ENCODE measurements at regions not wholly inside any gene's neighbourhood (a gene's known extent, or its start where the extent isn't known, plus 50 kb on each side); places are given as distances from the start of the nearest gene placed in this dataset.
A peak's percentile ranks its signal among the peaks of the same experiment; 100 is the strongest.

- DNase-seq, result no peak
- no peak overlapping the region for H3K4me3 ChIP-seq (ENCODE audit: low read depth in 1 of 3, low read length in 3 of 3)
Measured at GRCh38 chr2:163828771-163829170, 93.0 kb upstream of the FIGN start.

GRCh38 chr2:163822033-163822432, 86.2 kb upstream of the FIGN start:
- Histone ChIP-seq H3K9me3 (ENCODE audit: control insufficient read depth in 2 of 2, insufficient read depth in 1 of 2, low read depth in 1 of 2, low read length in 1 of 2) (no peaks in the 10 kb centered on the region), H3K36me3 (ENCODE audit: control insufficient read depth in 3 of 3, insufficient read depth in 2 of 3, low read depth in 1 of 3, low read length in 3 of 3) (no peaks in the 10 kb centered on the region), H3K27ac (ENCODE audit: low read depth in 1 of 3, low read length in 2 of 3) (no peak overlapping the region), H3K4me3 (ENCODE audit: low read depth in 1 of 3, low read length in 3 of 3) (no peak overlapping the region), H3K4me1 (ENCODE audit: control insufficient read depth in 3 of 3, insufficient read depth in 2 of 3, low read depth in 1 of 3, low read length in 2 of 3) (no peaks in the 10 kb centered on the region), H3K27me3 (ENCODE audit: control insufficient read depth in 3 of 3, insufficient read depth in 3 of 3, low read length in 3 of 3) (no peaks in the 10 kb centered on the region)
- FAIRE-seq (no peak), DNase-seq (no peak)

More at GRCh38 chr2:163828771-163829170, 93.0 kb upstream of the FIGN start:
- WGBS, 3 donors, result 43 to 75% (median 51%) methylated on average over 3 of the region's 3 CpGs
- FAIRE-seq, result no peak
- Histone ChIP-seq H3K36me3 (ENCODE audit: control insufficient read depth in 3 of 3, insufficient read depth in 2 of 3, low read depth in 1 of 3, low read length in 3 of 3) (no peaks in the 10 kb centered on the region), H3K27me3 (ENCODE audit: control insufficient read depth in 3 of 3, insufficient read depth in 3 of 3, low read length in 3 of 3) (no peaks in the 10 kb centered on the region), H3K4me1 (ENCODE audit: control insufficient read depth in 3 of 3, insufficient read depth in 2 of 3, low read depth in 1 of 3, low read length in 2 of 3) (no peaks in the 10 kb centered on the region), H3K27ac (ENCODE audit: low read depth in 1 of 3, low read length in 2 of 3) (no peak overlapping the region), H3K9me3 (ENCODE audit: control insufficient read depth in 2 of 2, insufficient read depth in 1 of 2, low read depth in 1 of 2, low read length in 1 of 2) (peaks cover 0 to 3% of the 10 kb centered on the region in 2 donors)

GRCh38 chr2:163812926-163813520, 77.2 kb upstream of the FIGN start:
- H3K4me3 ChIP-seq (ENCODE audit: low read depth in 1 of 3, low read length in 3 of 3), result no peak overlapping the region
- no peaks in the 10 kb centered on the region for H3K27me3 ChIP-seq (ENCODE audit: control insufficient read depth in 3 of 3, insufficient read depth in 3 of 3, low read length in 3 of 3)
- no peak overlapping the region for H3K27ac ChIP-seq (ENCODE audit: low read depth in 1 of 3, low read length in 2 of 3)
- no peaks in the 10 kb centered on the region for H3K36me3 ChIP-seq (ENCODE audit: control insufficient read depth in 3 of 3, insufficient read depth in 2 of 3, low read depth in 1 of 3, low read length in 3 of 3)
- 60 to 74% (median 64%) methylated on average over 1 of the region's 1 CpG for WGBS, 3 donors
- H3K4me1 ChIP-seq (ENCODE audit: control insufficient read depth in 3 of 3, insufficient read depth in 2 of 3, low read depth in 1 of 3, low read length in 2 of 3), result no peaks in the 10 kb centered on the region
- FAIRE-seq (no peak), DNase-seq (no peak)
- no peaks in the 10 kb centered on the region for H3K9me3 ChIP-seq (ENCODE audit: control insufficient read depth in 2 of 2, insufficient read depth in 1 of 2, low read depth in 1 of 2, low read length in 1 of 2)

GRCh38 chr2:163808406-163808805, 72.6 kb upstream of the FIGN start:
- H3K4me3 ChIP-seq (ENCODE audit: low read depth in 1 of 3, low read length in 3 of 3), result no peak overlapping the region
- no peak for DNase-seq
- H3K27me3 ChIP-seq (ENCODE audit: control insufficient read depth in 3 of 3, insufficient read depth in 3 of 3, low read length in 3 of 3), result no peaks in the 10 kb centered on the region
- H3K36me3 ChIP-seq (ENCODE audit: control insufficient read depth in 3 of 3, insufficient read depth in 2 of 3, low read depth in 1 of 3, low read length in 3 of 3), result no peaks in the 10 kb centered on the region
- no peak for FAIRE-seq
- no peak overlapping the region for H3K27ac ChIP-seq (ENCODE audit: low read depth in 1 of 3, low read length in 2 of 3)
- no peaks in the 10 kb centered on the region for H3K9me3 ChIP-seq (ENCODE audit: control insufficient read depth in 2 of 2, insufficient read depth in 1 of 2, low read depth in 1 of 2, low read length in 1 of 2)
- WGBS, 3 donors, result 81 to 88% (median 85%) methylated on average over 2 of the region's 2 CpGs
- H3K4me1 ChIP-seq (ENCODE audit: control insufficient read depth in 3 of 3, insufficient read depth in 2 of 3, low read depth in 1 of 3, low read length in 2 of 3), result no peaks in the 10 kb centered on the region

- no peak for FAIRE-seq
- no peak overlapping the region for H3K4me3 ChIP-seq (ENCODE audit: low read depth in 1 of 3, low read length in 3 of 3)
- no peaks in the 10 kb centered on the region for H3K9me3 ChIP-seq (ENCODE audit: control insufficient read depth in 2 of 2, insufficient read depth in 1 of 2, low read depth in 1 of 2, low read length in 1 of 2)
- H3K36me3 ChIP-seq (ENCODE audit: control insufficient read depth in 3 of 3, insufficient read depth in 2 of 3, low read depth in 1 of 3, low read length in 3 of 3), result no peaks in the 10 kb centered on the region
- H3K27ac ChIP-seq (ENCODE audit: low read depth in 1 of 3, low read length in 2 of 3), result no peak overlapping the region
- WGBS, 3 donors, result 80 to 88% (median 80%) methylated on average over 3 of the region's 3 CpGs
- DNase-seq, result no peak
- no peaks in the 10 kb centered on the region for H3K4me1 ChIP-seq (ENCODE audit: control insufficient read depth in 3 of 3, insufficient read depth in 2 of 3, low read depth in 1 of 3, low read length in 2 of 3)
- H3K27me3 ChIP-seq (ENCODE audit: control insufficient read depth in 3 of 3, insufficient read depth in 3 of 3, low read length in 3 of 3), result no peaks in the 10 kb centered on the region
Measured at GRCh38 chr2:163802284-163802683, 66.5 kb upstream of the FIGN start.

- Histone ChIP-seq H3K9me3 (ENCODE audit: control insufficient read depth in 2 of 2, insufficient read depth in 1 of 2, low read depth in 1 of 2, low read length in 1 of 2) (no peaks in the 10 kb centered on the region), H3K27me3 (ENCODE audit: control insufficient read depth in 3 of 3, insufficient read depth in 3 of 3, low read length in 3 of 3) (no peaks in the 10 kb centered on the region), H3K4me1 (ENCODE audit: control insufficient read depth in 3 of 3, insufficient read depth in 2 of 3, low read depth in 1 of 3, low read length in 2 of 3) (no peaks in the 10 kb centered on the region), H3K36me3 (ENCODE audit: control insufficient read depth in 3 of 3, insufficient read depth in 2 of 3, low read depth in 1 of 3, low read length in 3 of 3) (no peaks in the 10 kb centered on the region), H3K4me3 (ENCODE audit: low read depth in 1 of 3, low read length in 3 of 3) (no peak overlapping the region), H3K27ac (ENCODE audit: low read depth in 1 of 3, low read length in 2 of 3) (no peak overlapping the region)
- FAIRE-seq (no peak), DNase-seq (no peak)
- 71 to 82% (median 80%) methylated on average over 2 of the region's 2 CpGs for WGBS, 3 donors
Measured at GRCh38 chr2:163801486-163801885, 65.7 kb upstream of the FIGN start.

- H3K9me3 ChIP-seq (ENCODE audit: control insufficient read depth in 2 of 2, insufficient read depth in 1 of 2, low read depth in 1 of 2, low read length in 1 of 2), result no peaks in the 10 kb centered on the region
- H3K4me3 ChIP-seq (ENCODE audit: low read depth in 1 of 3, low read length in 3 of 3), result no peak overlapping the region
- FAIRE-seq (no peak), DNase-seq (peak in 1 of 2 donors; percentile 11)
- H3K27me3 ChIP-seq (ENCODE audit: control insufficient read depth in 3 of 3, insufficient read depth in 3 of 3, low read length in 3 of 3), result no peaks in the 10 kb centered on the region
- H3K4me1 ChIP-seq (ENCODE audit: control insufficient read depth in 3 of 3, insufficient read depth in 2 of 3, low read depth in 1 of 3, low read length in 2 of 3), result no peaks in the 10 kb centered on the region
- H3K27ac ChIP-seq (ENCODE audit: low read depth in 1 of 3, low read length in 2 of 3), result no peak overlapping the region
- 25 to 54% (median 43%) methylated on average over 3 of the region's 3 CpGs for WGBS, 3 donors
- no peaks in the 10 kb centered on the region for H3K36me3 ChIP-seq (ENCODE audit: control insufficient read depth in 3 of 3, insufficient read depth in 2 of 3, low read depth in 1 of 3, low read length in 3 of 3)
Measured at GRCh38 chr2:163800951-163801381, 65.2 kb upstream of the FIGN start.

GRCh38 chr2:163799807-163800206, 64.0 kb upstream of the FIGN start:
- no peak for FAIRE-seq

GRCh38 chr2:163794635-163795034, 58.8 kb upstream of the FIGN start:
- Histone ChIP-seq H3K9me3 (ENCODE audit: control insufficient read depth in 2 of 2, insufficient read depth in 1 of 2, low read depth in 1 of 2, low read length in 1 of 2) (no peaks in the 10 kb centered on the region), H3K36me3 (ENCODE audit: control insufficient read depth in 3 of 3, insufficient read depth in 2 of 3, low read depth in 1 of 3, low read length in 3 of 3) (no peaks in the 10 kb centered on the region), H3K27ac (ENCODE audit: low read depth in 1 of 3, low read length in 2 of 3) (no peak overlapping the region), H3K4me3 (ENCODE audit: low read depth in 1 of 3, low read length in 3 of 3) (no peak overlapping the region), H3K27me3 (ENCODE audit: control insufficient read depth in 3 of 3, insufficient read depth in 3 of 3, low read length in 3 of 3) (no peaks in the 10 kb centered on the region), H3K4me1 (ENCODE audit: control insufficient read depth in 3 of 3, insufficient read depth in 2 of 3, low read depth in 1 of 3, low read length in 2 of 3) (no peaks in the 10 kb centered on the region)
- FAIRE-seq, result no peak
- no peak for DNase-seq

More at GRCh38 chr2:163799807-163800206, 64.0 kb upstream of the FIGN start:
- WGBS, 3 donors, result 70 to 76% (median 73%) methylated on average over 2 of the region's 2 CpGs
- H3K36me3 ChIP-seq (ENCODE audit: control insufficient read depth in 3 of 3, insufficient read depth in 2 of 3, low read depth in 1 of 3, low read length in 3 of 3), result no peaks in the 10 kb centered on the region
- H3K27ac ChIP-seq (ENCODE audit: low read depth in 1 of 3, low read length in 2 of 3), result no peak overlapping the region
- no peak for DNase-seq
- no peaks in the 10 kb centered on the region for H3K27me3 ChIP-seq (ENCODE audit: control insufficient read depth in 3 of 3, insufficient read depth in 3 of 3, low read length in 3 of 3)
- no peak overlapping the region for H3K4me3 ChIP-seq (ENCODE audit: low read depth in 1 of 3, low read length in 3 of 3)
- H3K9me3 ChIP-seq (ENCODE audit: control insufficient read depth in 2 of 2, insufficient read depth in 1 of 2, low read depth in 1 of 2, low read length in 1 of 2), result no peaks in the 10 kb centered on the region
- no peaks in the 10 kb centered on the region for H3K4me1 ChIP-seq (ENCODE audit: control insufficient read depth in 3 of 3, insufficient read depth in 2 of 3, low read depth in 1 of 3, low read length in 2 of 3)
